GM12891 (cell line): ENCODE measurements at regions not wholly inside any gene's neighbourhood (a gene's known extent, or its start where the extent isn't known, plus 50 kb on each side); places are given as distances from the start of the nearest gene placed in this dataset.
"Not testable (repeated sequence)": the region's sequence is repeated elsewhere in the genome, so short reads cannot be mapped to it uniquely, and the experiment has no call there.

Experiments
- DNase-seq: peaks from one replicate; pipeline ENCODE4 v3.0.0; 2011; ENCODE audit warnings: low spot score; ENCODE audit not compliant: insufficient read length
- FAIRE-seq: peaks from 2 replicates; lab custom pipeline; 2011; peaks lifted over from hg19 to GRCh38; lab: Jason Lieb, UNC

- DNase-seq, result not testable (repeated sequence)
- FAIRE-seq, result peak; percentile 69
Measured at GRCh38 chrY:25817387-25817786, 195.5 kb downstream of the CDY1 start.

DNA sequence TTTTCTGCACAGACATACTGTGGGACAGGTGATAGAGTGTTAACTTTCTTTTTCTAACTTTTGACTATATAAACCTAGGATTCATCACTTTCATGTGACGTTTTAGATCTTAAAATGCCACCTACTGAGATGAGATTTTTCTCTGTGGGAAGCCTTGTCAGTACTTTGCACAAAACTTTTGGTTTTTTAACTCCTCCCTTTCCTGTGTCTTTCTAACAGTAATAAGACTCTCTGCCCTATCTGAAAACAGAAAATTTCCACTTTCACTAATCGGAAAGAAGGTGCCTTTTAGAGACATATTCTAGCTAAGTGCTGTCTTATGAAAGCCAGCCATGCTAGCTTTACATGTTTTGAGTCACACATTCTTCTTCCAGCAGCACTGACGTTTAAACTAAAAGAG lies 197.1 kb downstream of the CDY1 start:
- not testable (repeated sequence) for FAIRE-seq, DNase-seq

DNA sequence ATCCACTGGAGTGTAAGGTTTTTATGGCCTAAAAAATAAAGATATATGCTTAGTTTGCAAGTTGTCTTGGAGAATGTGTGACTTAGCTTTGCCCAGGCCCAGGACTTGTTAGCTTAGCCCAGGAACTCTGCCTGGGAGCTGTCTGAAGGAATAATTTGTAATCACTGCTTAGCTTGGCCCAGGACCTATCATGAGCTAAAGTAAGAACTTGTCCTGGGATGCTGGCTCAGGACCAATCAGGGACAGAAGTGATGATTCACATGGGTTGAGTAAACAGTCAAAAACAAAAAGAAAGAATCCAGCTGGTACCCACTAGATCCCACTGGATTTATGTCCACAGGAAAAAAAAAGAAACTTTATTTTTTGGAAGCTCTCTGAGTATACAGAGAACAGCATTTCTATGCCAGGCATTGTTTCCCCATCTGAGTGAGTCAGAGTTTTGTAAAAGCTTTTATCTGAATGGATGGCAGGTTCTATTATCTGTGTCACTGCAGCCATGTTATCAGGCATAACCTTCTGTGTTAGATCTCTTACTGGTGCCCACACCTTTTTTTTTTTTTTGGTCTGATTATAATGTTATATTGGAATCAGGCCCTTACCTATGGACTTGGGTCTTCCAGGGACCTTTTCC lies 199.9 kb downstream of the CDY1 start:
- DNase-seq, FAIRE-seq: not testable (repeated sequence)

GRCh38 chrY:25825848-25826378 lies 204.0 kb downstream of the CDY1 start:
- not testable (repeated sequence) for DNase-seq, FAIRE-seq

GRCh38 chrY:25839923-25840322 lies 218.0 kb downstream of the CDY1 start:
- not testable (repeated sequence) for FAIRE-seq

DNA sequence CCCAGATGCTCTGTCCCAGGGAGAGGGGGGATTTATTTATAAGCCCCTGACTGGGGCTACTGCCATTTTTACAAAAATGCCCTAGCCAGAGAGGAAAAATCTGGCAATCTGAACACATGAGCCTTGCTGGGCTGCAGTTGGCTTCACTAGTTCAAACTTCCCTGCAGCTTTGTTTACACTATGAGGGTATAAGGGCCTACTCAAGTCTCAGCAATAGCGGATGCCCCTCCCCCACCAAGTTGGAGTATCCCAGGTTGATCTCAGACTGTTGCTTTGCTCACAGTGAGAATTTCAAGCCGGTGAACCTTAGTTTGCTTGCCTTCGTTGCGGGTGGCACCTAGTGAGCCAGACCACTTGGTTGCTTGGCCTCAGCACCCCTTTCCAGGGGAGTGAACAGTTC lies 246.6 kb downstream of the CDY1 start:
- not testable (repeated sequence) for FAIRE-seq, DNase-seq

More at GRCh38 chrY:25839923-25840322, 218.0 kb downstream of the CDY1 start:
- DNase-seq, result not testable (repeated sequence)

DNA sequence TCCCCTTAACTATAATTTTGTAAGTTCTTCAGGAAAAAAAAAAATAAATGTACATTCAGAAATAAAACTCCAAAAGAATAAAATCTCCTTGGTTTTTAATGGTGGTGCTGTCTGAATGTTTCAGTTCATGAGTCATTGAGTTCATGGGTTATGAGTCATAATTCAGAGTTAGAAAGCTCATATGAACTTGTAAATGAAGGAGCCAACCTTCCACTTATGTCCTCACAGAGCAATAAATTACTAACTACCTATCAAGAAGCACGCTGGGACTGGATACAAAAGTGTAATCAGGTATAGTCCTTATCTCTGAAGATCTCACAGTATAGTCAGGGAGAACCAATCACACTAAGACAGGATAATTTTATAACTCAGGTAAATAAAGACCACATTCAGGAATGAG lies 257.1 kb downstream of the CDY1 start:
- FAIRE-seq, DNase-seq: not testable (repeated sequence)

DNA sequence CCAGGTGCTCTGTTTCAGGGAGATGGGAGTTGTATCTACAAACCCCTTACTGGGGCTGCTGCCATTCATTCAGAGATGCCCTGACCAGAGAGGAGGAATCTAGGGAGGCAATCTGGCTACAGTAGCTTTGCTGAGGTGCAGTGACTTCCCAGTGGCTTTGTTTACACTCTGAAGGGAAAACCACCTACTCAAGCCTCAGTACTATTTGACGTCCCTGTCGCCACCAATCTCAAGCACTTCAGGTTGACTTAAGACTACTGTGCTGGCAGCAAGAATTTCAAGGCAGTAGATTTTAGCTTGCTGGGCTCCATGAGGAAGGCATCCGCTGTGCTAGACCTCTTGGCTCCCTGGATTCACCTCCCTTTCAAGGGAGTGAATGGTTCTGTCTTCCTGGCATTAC lies 299.1 kb downstream of the CDY1 start:
- FAIRE-seq, DNase-seq: not testable (repeated sequence)
